Mucosa of descending colon (tissue), 3 donors: ENCODE measurements at regions not wholly inside any gene's neighbourhood (a gene's known extent, or its start where the extent isn't known, plus 50 kb on each side); places are given as distances from the start of the nearest gene placed in this dataset.

Experiments
- ATAC-seq: fragments of 200-7000 bp; cut with Tn5 transposase; one replicate; pipeline ENCODE4 v1.9.1; 2020; ENCODE audit warnings: mild to moderate bottlenecking, moderate library complexity
- DNase-seq, 3 donors: peaks; one replicate each; pipeline ENCODE4 v3.0.0-alpha.2; 2020
- H3K36me3 ChIP-seq: fragments of 200-600 bp; one replicate; pipeline ENCODE4 v1.8.0; 2021; ENCODE audit warnings: low read depth, mild to moderate bottlenecking
- H3K4me1 ChIP-seq: fragments of 200-600 bp; one replicate; pipeline ENCODE4 v1.8.0; 2021; ENCODE audit warnings: low read depth, mild to moderate bottlenecking
- H3K4me3 ChIP-seq: fragments of 200-600 bp; one replicate; pipeline ENCODE4 v1.8.0; 2021; ENCODE audit warnings: mild to moderate bottlenecking
- H3K9me3 ChIP-seq: fragments of 200-600 bp; one replicate; pipeline ENCODE4 v1.8.0; 2021; ENCODE audit warnings: mild to moderate bottlenecking
- CTCF ChIP-seq: fragments of 200-600 bp; IDR thresholded peaks from one replicate; pipeline ENCODE4 v1.8.0; 2022; ENCODE audit warnings: antibody characterized with exemption, mild to moderate bottlenecking
- intact Hi-C, 2 donors: fragments of 100-400 bp; cut with DNase I in 1 of 2; cut with micrococcal nuclease in 1 of 2; formaldehyde crosslinking; loops; one replicate each; pipeline versions ENCODE4 v1.11.0 to v1.11.1; 2022; cut with DNase I, micrococcal nuclease
- donor health status: DM: no; HTN: no; CAD: no; lungs with moderate emphysema.
- donor health status: DM: no; HTN: no; CAD: no.
- donor health status: DM: no; HTN: yes; CAD: no.

- no peak for ATAC-seq
- intact Hi-C loops: no loop called here
These were observed 181.4 kb upstream of the HCCS start for GRCh38 chrX:10929747-10930146.

GRCh38 chrX:10930151-10930550 is 181.0 kb upstream of the HCCS start:
- ATAC-seq (no peak), DNase-seq (no peak)
- TF ChIP-seq CTCF: no peak
- intact Hi-C loops: no loop called here
- Histone ChIP-seq H3K36me3 (no peaks in the 10 kb centered on the region), H3K9me3 (no peaks in the 10 kb centered on the region), H3K4me3 (no peak overlapping the region), H3K4me1 (no peaks in the 10 kb centered on the region)

More at GRCh38 chrX:10929747-10930146, 181.4 kb upstream of the HCCS start:
- Histone ChIP-seq H3K36me3 (no peaks in the 10 kb centered on the region), H3K4me1 (no peaks in the 10 kb centered on the region), H3K9me3 (no peaks in the 10 kb centered on the region), H3K4me3 (no peak overlapping the region)
- no peak for TF ChIP-seq CTCF
- DNase-seq: no peak

- no peak for TF ChIP-seq CTCF
- DNase-seq (no peak), ATAC-seq (no peak)
- intact Hi-C loops: no loop called here
- no peaks in the 10 kb centered on the region for H3K36me3 ChIP-seq
- no peaks in the 10 kb centered on the region for H3K9me3 ChIP-seq
- H3K4me1 ChIP-seq: no peaks in the 10 kb centered on the region
- no peak overlapping the region for H3K4me3 ChIP-seq
These were observed 179.2 kb upstream of the HCCS start for GRCh38 chrX:10931976-10932375.

- no peaks in the 10 kb centered on the region for H3K9me3 ChIP-seq
- ATAC-seq: no peak
These were observed 178.2 kb upstream of the HCCS start for GRCh38 chrX:10932842-10933440.

GRCh38 chrX:10935501-10935900 is 175.6 kb upstream of the HCCS start:
- ATAC-seq (no peak), DNase-seq (no peak)
- Histone ChIP-seq H3K9me3 (no peaks in the 10 kb centered on the region), H3K4me3 (no peak overlapping the region), H3K36me3 (no peaks in the 10 kb centered on the region), H3K4me1 (no peaks in the 10 kb centered on the region)
- no peak for TF ChIP-seq CTCF
- intact Hi-C loops: no loop called here

More at GRCh38 chrX:10932842-10933440, 178.2 kb upstream of the HCCS start:
- Histone ChIP-seq H3K4me1 (no peaks in the 10 kb centered on the region), H3K36me3 (no peaks in the 10 kb centered on the region), H3K4me3 (no peak overlapping the region)
- intact Hi-C loops: no loop called here
- TF ChIP-seq CTCF: no peak
- DNase-seq: no peak

- no peaks in the 10 kb centered on the region for H3K36me3 ChIP-seq
- TF ChIP-seq CTCF: no peak
- H3K4me3 ChIP-seq: no peak overlapping the region
- intact Hi-C loops: no loop called here
- no peaks in the 10 kb centered on the region for H3K9me3 ChIP-seq
- DNase-seq (no peak), ATAC-seq (no peak)
- H3K4me1 ChIP-seq: no peaks in the 10 kb centered on the region
These were observed 174.2 kb upstream of the HCCS start for GRCh38 chrX:10936976-10937375.
